Transverse colon (tissue), 4 donors: ENCODE measurements at regions not wholly inside any gene's neighbourhood (a gene's known extent, or its start where the extent isn't known, plus 50 kb on each side); places are given as distances from the start of the nearest gene placed in this dataset.

ENCODE experiments used
- EP300 ChIP-seq: sonication (generic); formaldehyde crosslinking; IDR thresholded peaks from one replicate; pipeline ENCODE4 v1.6.1; 2017; ENCODE audit warnings: antibody characterized with exemption, low read depth
- POLR2A ChIP-seq: fragments of 450-650 bp; IDR thresholded peaks from one replicate; pipeline ENCODE4 v1.6.1; 2016; ENCODE audit warnings: antibody characterized with exemption, mild to moderate bottlenecking, moderate library complexity
- POLR2AphosphoS5 ChIP-seq, 3 donors: sonication (generic); formaldehyde crosslinking; IDR thresholded peaks; one replicate each; pipeline ENCODE4 v1.6.1; 2016; ENCODE audit warnings: antibody characterized with exemption in 3 of 3
- TF ChIP-seq, protein P1 (sequence below), 5 experiments: fragments of 200-600 bp in 3 of 5; fragments of 450-650 bp in 2 of 5; sonication (generic) in 3 of 5; IDR thresholded peaks; 1 replicate in 2 of 5; 2 replicates in 3 of 5; pipeline ENCODE4 v1.5.1; 2016 to 2017; ENCODE audit warnings: antibody characterized with exemption in 5 of 5, inconsistent platforms in 3 of 5, mild to moderate bottlenecking in 2 of 5, moderate library complexity in 1 of 5

DNA sequence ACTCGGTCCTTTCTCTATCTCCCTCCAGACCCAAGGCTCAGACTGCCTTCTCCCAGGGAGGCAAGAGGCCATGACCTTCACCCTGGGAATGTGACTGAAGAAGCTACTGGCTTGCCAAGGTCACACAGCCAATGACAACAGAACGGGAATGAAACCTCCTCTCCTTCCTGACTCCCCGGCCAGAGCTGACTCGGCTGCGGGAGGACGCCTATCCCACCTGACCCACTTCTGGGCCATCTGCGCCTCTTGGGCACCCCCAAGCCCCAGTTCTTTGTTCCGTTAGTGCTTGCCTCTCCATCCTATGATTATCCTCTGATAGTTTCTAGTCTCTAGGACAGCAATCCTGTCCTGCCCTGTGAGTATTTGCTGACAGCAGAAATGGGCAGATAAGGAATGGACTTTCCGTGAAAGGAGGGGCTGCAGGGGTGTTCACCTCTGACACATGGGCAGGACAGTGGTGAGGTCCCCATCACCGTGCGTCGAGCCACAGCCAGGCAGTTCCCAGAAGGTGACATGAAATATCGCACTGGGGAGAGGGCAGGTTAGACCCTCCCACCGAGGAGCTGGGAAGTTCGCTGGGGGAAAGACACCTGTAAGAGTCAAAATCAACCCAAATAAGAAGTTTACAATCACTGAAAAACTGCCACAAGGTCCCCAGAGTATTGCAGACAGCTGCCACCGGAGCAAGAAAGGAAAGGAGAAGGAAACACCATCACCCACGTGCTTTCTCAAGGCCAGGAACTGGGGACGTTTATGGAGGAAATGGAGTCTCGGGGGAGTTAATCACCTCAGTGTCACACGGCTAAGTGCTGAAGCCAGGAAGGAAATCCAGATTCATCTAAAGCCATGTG, 63.0 kb downstream of the INSIG1 start:
- TF ChIP-seq EP300, result no peak
- TF ChIP-seq, protein P1, sequence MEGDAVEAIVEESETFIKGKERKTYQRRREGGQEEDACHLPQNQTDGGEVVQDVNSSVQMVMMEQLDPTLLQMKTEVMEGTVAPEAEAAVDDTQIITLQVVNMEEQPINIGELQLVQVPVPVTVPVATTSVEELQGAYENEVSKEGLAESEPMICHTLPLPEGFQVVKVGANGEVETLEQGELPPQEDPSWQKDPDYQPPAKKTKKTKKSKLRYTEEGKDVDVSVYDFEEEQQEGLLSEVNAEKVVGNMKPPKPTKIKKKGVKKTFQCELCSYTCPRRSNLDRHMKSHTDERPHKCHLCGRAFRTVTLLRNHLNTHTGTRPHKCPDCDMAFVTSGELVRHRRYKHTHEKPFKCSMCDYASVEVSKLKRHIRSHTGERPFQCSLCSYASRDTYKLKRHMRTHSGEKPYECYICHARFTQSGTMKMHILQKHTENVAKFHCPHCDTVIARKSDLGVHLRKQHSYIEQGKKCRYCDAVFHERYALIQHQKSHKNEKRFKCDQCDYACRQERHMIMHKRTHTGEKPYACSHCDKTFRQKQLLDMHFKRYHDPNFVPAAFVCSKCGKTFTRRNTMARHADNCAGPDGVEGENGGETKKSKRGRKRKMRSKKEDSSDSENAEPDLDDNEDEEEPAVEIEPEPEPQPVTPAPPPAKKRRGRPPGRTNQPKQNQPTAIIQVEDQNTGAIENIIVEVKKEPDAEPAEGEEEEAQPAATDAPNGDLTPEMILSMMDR (IDR thresholded peaks at IDR 0.05), result no peak
- TF ChIP-seq POLR2A, result no peak
- no peak for TF ChIP-seq POLR2AphosphoS5 (IDR thresholded peaks at IDR 0.05)
